Uterus (tissue), 3 donors: ENCODE measurements at regions not wholly inside any gene's neighbourhood (a gene's known extent, or its start where the extent isn't known, plus 50 kb on each side); places are given as distances from the start of the nearest gene placed in this dataset.

Experiments
- DNase-seq, 2 donors: peaks; one replicate each; pipeline ENCODE4 v3.0.0-alpha.2; 2019 to 2020
- H3K27ac ChIP-seq, 2 donors: fragments of 200-600 bp; sonication (generic); 1 replicate in 1 of 2; 2 replicates in 1 of 2; pipeline ENCODE4 v1.5.1; 2016 to 2018
- H3K27me3 ChIP-seq, 2 donors: fragments of 200-600 bp; sonication (generic); one replicate each; pipeline ENCODE4 v1.5.1; 2018 to 2019; ENCODE audit warnings: control low read depth in 1 of 2
- H3K36me3 ChIP-seq, 2 donors: fragments of 200-600 bp; sonication (generic); one replicate each; pipeline ENCODE4 v1.5.1; 2019; ENCODE audit warnings: control low read depth in 1 of 2
- H3K4me1 ChIP-seq, 2 donors: fragments of 200-600 bp; sonication (generic); one replicate each; pipeline ENCODE4 v1.5.1; 2018 to 2019; ENCODE audit warnings: control low read depth in 1 of 2
- H3K4me3 ChIP-seq, 2 donors: fragments of 200-600 bp; sonication (generic); 1 replicate in 1 of 2; 2 replicates in 1 of 2; pipeline ENCODE4 v1.5.1; 2018 to 2019; ENCODE audit warnings: mild to moderate bottlenecking in 1 of 2
- H3K9me3 ChIP-seq, 2 donors: fragments of 200-600 bp; sonication (generic); one replicate each; pipeline ENCODE4 v1.5.1; 2019; ENCODE audit warnings: control low read depth in 1 of 2
- CTCF ChIP-seq, 4 experiments: fragments of 200-600 bp in 2 of 4; fragments of 450-650 bp in 2 of 4; sonication (generic) in 2 of 4; IDR thresholded peaks; one replicate each; pipeline ENCODE4 v1.5.1; 2016 to 2019; ENCODE audit warnings: antibody characterized with exemption in 4 of 4, mild to moderate bottlenecking in 2 of 4, moderate library complexity in 1 of 4
- POLR2A ChIP-seq, 2 donors: fragments of 450-650 bp; IDR thresholded peaks; one replicate each; pipeline ENCODE4 v1.6.1; 2016; ENCODE audit warnings: antibody characterized with exemption in 2 of 2, mild to moderate bottlenecking in 1 of 2, moderate library complexity in 1 of 2
- intact Hi-C: fragments of 100-400 bp; cut with DNase I; formaldehyde crosslinking; loops from one replicate; pipeline ENCODE4 v1.15.1; 2023; ENCODE audit warnings: low total_unique reads
- donor health status: DM: yes; HTN: yes; CAD: no.

GRCh38 chr4:112884406-112884805, 165.0 kb upstream of the ANK2 start:
- H3K4me1 ChIP-seq = no peaks in the 10 kb centered on the region
- DNase-seq = no peak
- no peaks in the 10 kb centered on the region for H3K36me3 ChIP-seq
- peak overlapping the region in 1 of 2 donors; percentile 32 for H3K27ac ChIP-seq
- TF ChIP-seq CTCF (IDR thresholded peaks at IDR 0.05) (no peak), POLR2A (IDR thresholded peaks at IDR 0.05) (no peak)
- no peaks in the 10 kb centered on the region for H3K9me3 ChIP-seq
- no peak overlapping the region for H3K4me3 ChIP-seq
- H3K27me3 ChIP-seq = no peaks in the 10 kb centered on the region
- intact Hi-C loops = no loop called here

GRCh38 chr4:112885897-112886296, 163.6 kb upstream of the ANK2 start:
- Histone ChIP-seq H3K36me3 (no peaks in the 10 kb centered on the region), H3K27me3 (no peaks in the 10 kb centered on the region), H3K4me3 (no peak overlapping the region), H3K27ac (no peak overlapping the region), H3K9me3 (no peaks in the 10 kb centered on the region), H3K4me1 (no peaks in the 10 kb centered on the region)
- no peak for DNase-seq
- intact Hi-C loops = no loop called here
- no peak for TF ChIP-seq CTCF (IDR thresholded peaks at IDR 0.05)

- no peaks in the 10 kb centered on the region for H3K9me3 ChIP-seq
- TF ChIP-seq CTCF (IDR thresholded peaks at IDR 0.05) (no peak), POLR2A (IDR thresholded peaks at IDR 0.05) (no peak)
Observed at GRCh38 chr4:112888622-112889021, 160.8 kb upstream of the ANK2 start.

GRCh38 chr4:112889199-112889598, 160.3 kb upstream of the ANK2 start:
- H3K4me1 ChIP-seq = no peaks in the 10 kb centered on the region
- H3K9me3 ChIP-seq = no peaks in the 10 kb centered on the region
- H3K27ac ChIP-seq = peak overlapping the region; percentile 79 to 93
- H3K36me3 ChIP-seq = no peaks in the 10 kb centered on the region
- no peaks in the 10 kb centered on the region for H3K27me3 ChIP-seq
- peak overlapping the region; percentile 20 to 39 for H3K4me3 ChIP-seq
- no peak for TF ChIP-seq POLR2A (IDR thresholded peaks at IDR 0.05)
- no peak for TF ChIP-seq CTCF (IDR thresholded peaks at IDR 0.05)
- intact Hi-C loops = no loop called here
- no peak for DNase-seq

More at GRCh38 chr4:112888622-112889021, 160.8 kb upstream of the ANK2 start:
- Histone ChIP-seq H3K4me3 (no peak overlapping the region), H3K36me3 (no peaks in the 10 kb centered on the region), H3K27me3 (no peaks in the 10 kb centered on the region), H3K27ac (peak overlapping the region in 1 of 2 donors; percentile 93), H3K4me1 (no peaks in the 10 kb centered on the region)
- no peak for DNase-seq
- intact Hi-C loops = no loop called here

GRCh38 chr4:112889619-112890527, 159.6 kb upstream of the ANK2 start:
- peak in 1 of 2 donors; percentile 40 for DNase-seq
- no peaks in the 10 kb centered on the region for H3K27me3 ChIP-seq
- H3K27ac ChIP-seq = peak overlapping the region; percentile 79 to 93
- no peaks in the 10 kb centered on the region for H3K4me1 ChIP-seq
- H3K4me3 ChIP-seq = peak overlapping the region; percentile 20 to 39
- no peaks in the 10 kb centered on the region for H3K9me3 ChIP-seq
- intact Hi-C loops = no loop called here
- TF ChIP-seq CTCF (IDR thresholded peaks at IDR 0.05) (no peak), POLR2A (IDR thresholded peaks at IDR 0.05) (no peak)
- no peaks in the 10 kb centered on the region for H3K36me3 ChIP-seq
